Mesodermal cell (in vitro differentiated cells): ENCODE measurements at regions not wholly inside any gene's neighbourhood (a gene's known extent, or its start where the extent isn't known, plus 50 kb on each side); places are given as distances from the start of the nearest gene placed in this dataset.
"Not testable (repeated sequence)": the region's sequence is repeated elsewhere in the genome, so short reads cannot be mapped to it uniquely, and the experiment has no call there.

Source experiments
- H3K27ac ChIP-seq: 2 replicates; pipeline ENCODE4 v1.7.0; 2013; ENCODE audit warnings: mild to moderate bottlenecking, low read depth, low read length, moderate library complexity; ENCODE audit not compliant: severe bottlenecking
- H3K36me3 ChIP-seq: 2 replicates; pipeline ENCODE4 v1.7.1; 2013; ENCODE audit warnings: mild to moderate bottlenecking, low read length, moderate library complexity; ENCODE audit not compliant: control insufficient read depth, insufficient read depth
- H3K4me1 ChIP-seq: one replicate; pipeline ENCODE4 v1.7.1; 2013; ENCODE audit warnings: mild to moderate bottlenecking, low read length; ENCODE audit not compliant: insufficient read depth, control insufficient read depth, poor library complexity, severe bottlenecking
- H3K4me3 ChIP-seq: 2 replicates; pipeline ENCODE4 v1.7.0; 2013; ENCODE audit warnings: low read length, control low read depth, mild to moderate bottlenecking; ENCODE audit not compliant: insufficient read depth, poor library complexity, severe bottlenecking; ENCODE audit errors: extremely low read depth
- H3K9me3 ChIP-seq: 2 replicates; pipeline ENCODE4 v1.7.1; 2013; ENCODE audit warnings: mild to moderate bottlenecking, low read length, moderate library complexity; ENCODE audit not compliant: control insufficient read depth
- WGBS, 2 experiments: methylation state at CpG; one replicate each; pipeline ENCODE4 v1.1.5; 2013; ENCODE audit warnings: missing lambda C conversion rate in 2 of 2; ENCODE audit not compliant: insufficient coverage in 2 of 2; 5-methylcytosine and 5-hydroxymethylcytosine counted together

DNA sequence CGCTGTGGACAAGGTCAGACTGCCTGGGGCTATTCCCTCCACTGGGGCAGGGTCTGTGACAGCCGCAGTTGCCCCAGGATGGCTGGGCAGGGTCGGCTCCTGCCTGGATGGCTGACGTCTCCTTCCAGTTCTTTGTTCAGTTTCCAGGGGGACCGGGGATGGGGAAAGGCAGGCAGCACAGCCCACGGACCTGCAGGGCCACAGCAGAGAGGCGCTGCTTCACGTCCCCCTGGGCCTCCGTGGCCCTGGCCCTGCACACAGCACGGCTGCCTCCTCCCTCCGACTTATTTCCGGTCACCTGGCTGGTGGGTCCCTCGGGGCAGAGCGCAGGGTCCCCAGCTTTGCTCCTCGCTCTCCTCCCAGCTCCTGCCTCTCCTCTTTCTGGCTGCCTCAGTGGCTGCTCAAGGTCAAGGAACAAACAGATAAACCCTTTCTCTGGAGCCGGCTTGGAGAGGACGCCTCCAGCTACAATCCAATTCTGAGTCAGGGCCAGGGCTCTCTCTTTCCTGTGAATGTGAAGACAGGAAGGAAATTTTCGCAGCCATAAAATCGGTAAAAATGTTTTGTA, 169.7 kb downstream of the C9orf50 start:
- H3K4me1 ChIP-seq, result peaks cover 7% of the 10 kb centered on the region
- 77 to 82% methylated on average over 15 to 19 of the region's 19 CpGs for WGBS, 2 experiments
- peak overlapping the region; percentile 23 for H3K27ac ChIP-seq
- no peak overlapping the region for H3K4me3 ChIP-seq
- no peaks in the 10 kb centered on the region for H3K9me3 ChIP-seq
- no peaks in the 10 kb centered on the region for H3K36me3 ChIP-seq

DNA sequence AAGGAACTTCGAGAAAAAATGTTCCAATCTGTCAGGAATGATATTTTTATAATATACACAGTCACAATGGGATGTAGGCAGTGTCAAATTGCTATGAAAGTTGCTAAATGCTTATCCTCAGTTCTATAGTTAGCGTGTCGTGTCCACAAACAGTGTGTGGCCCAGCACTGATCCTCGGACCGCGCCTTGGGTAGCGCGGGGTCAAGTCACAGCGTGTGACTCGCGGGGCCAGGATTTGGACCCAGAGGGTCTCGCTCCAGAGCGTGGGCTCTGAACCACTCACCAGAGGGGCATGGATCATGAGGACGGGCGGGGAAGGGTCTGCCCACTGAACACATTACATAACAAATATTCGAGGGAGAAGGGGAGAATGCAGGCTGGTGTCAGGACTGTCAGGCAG, 171.8 kb downstream of the C9orf50 start:
- 95 to 97% methylated on average over 10 to 12 of the region's 16 CpGs for WGBS, 2 experiments
- no peaks in the 10 kb centered on the region for H3K36me3 ChIP-seq
- H3K9me3 ChIP-seq, result no peaks in the 10 kb centered on the region
- H3K4me1 ChIP-seq, result peaks cover 7% of the 10 kb centered on the region
- H3K4me3 ChIP-seq, result no peak overlapping the region
- H3K27ac ChIP-seq, result no peak overlapping the region

DNA sequence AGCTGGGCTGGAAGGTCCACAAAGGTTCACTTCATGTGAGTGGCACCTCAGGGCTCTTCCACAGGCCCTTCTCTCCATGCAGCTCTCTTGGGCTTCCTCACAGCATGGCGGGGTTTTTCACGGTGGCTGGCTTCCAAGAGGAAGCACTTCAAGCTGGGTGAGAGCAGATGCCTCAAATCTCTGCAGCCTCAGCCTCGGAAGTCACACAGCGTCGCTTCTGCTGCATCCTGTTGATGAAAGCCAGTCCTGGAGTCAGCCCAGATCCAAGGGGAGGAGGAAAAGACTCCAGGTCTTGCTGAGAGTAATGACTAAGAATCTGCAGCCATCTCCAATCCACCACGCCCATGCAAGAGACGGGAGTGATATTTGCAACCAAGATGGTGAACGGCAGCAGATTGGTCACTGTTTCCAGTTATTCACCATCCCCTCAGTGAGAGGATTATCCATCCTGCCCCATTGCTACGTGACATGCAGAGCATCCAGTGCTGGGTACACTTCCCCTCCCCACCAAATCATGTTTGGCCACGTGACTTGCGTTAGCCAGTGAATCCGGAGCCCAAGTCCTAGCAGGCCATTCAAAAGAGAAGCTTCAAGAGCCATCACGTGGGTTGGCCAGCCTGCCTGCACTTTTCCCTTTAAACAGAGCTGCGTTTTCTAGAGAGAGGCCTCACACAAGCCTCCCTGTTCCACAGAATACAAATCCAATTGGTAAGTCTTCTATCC, 173.9 kb downstream of the C9orf50 start:
- Histone ChIP-seq H3K4me3 (no peak overlapping the region), H3K4me1 (peaks cover 7% of the 10 kb centered on the region), H3K36me3 (no peaks in the 10 kb centered on the region), H3K27ac (no peak overlapping the region), H3K9me3 (no peaks in the 10 kb centered on the region)
- 81 to 83% methylated on average over 12 to 13 of the region's 14 CpGs for WGBS, 2 experiments

DNA sequence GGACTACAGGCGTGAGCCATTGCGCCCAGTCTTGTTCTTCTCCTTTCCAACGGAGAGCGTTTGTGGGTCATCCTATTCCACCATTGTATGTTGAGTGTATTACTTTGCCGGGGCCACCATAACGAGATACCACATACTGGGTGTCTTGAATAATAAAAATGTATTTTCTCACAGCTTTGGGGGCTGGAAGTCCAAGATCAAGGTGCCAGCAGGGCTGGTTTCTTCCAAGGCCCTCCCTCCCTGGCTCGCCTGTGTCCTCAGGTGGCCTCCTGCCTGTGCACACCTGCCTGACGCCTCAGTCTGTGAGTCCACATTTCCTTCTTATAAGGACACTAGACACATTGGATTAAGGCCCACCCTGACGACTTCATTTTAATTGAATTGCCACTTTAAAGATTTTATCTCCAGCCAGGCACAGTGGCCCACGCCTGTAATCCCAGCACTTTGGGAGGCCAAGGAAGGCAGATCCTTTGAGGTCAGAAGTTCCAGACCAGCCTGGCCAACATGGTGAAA, 175.1 kb downstream of the C9orf50 start:
- Histone ChIP-seq H3K27ac (no peak overlapping the region), H3K9me3 (no peaks in the 10 kb centered on the region), H3K4me3 (no peak overlapping the region), H3K4me1 (peaks cover 7% of the 10 kb centered on the region), H3K36me3 (no peaks in the 10 kb centered on the region)
- 93 to 97% methylated on average over 8 to 9 of the region's 10 CpGs for WGBS, 2 experiments

DNA sequence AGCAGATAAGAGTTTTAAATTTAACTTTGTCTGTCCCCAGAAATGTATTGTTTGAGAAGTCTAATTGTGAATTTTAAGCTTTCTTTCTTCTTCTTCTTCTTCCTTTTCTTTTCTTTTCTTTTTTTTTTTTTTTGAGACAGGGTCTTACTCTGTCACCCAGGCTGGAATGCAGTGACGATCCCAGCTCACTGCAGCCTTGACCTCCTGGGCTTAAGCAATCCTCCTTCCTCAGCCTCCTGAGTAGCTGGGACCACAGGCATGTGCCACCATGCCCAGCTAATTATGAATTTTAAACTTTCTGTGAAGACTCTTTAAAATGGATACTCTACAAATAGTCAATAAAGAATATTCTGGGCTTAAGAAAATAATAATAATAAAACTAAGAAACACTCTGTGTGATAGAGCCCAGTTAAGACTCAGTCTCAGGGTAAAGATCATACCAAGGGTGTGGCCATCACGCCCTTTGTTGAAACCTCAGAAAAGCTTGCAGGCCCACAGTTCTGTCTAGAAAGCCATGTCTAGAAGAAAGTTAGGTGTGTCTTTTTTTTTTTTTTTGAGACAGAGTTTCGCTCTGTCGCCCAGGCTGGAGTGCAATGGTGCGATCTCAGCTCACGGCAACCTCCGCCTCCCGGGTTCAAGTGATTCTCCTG, 177.3 kb downstream of the C9orf50 start:
- WGBS, 2 experiments, result 90 to 100% methylated on average over 1 to 5 of the region's 8 CpGs
- not testable (repeated sequence) for H3K4me3 ChIP-seq, H3K9me3 ChIP-seq, H3K36me3 ChIP-seq, H3K27ac ChIP-seq, H3K4me1 ChIP-seq

DNA sequence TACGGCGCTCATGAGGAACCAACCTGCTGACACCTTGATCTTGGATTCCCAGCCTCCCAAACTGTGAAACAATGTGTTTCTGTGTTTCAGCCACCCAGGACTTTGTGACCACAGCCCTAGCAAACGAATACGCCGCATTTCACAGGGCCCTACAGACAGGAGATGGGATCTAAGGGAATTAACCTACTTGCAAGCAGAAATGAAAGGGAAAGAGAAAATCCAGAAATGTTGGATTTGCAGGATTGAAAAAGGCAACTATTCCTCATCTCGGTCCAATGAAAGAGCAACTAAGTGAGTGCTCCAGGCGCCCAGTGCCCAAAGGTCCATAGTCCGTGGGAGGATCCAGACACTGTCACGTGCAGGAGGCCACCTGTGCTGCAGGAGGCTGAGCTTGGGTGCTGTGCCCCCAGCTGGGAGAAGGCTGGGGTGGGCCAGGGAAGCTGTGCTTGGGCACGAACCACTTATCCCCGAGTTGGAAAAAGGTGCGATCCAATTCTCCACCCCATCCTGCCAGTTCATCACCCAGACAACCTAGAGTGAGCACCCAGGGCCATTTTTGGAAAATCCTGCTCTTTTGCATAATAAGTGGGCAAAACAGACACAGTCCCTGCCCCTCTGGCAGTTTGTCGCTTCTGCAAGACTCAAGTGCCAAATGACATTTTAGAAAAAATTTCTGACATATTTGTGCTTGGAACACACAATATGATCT, 177.9 kb downstream of the C9orf50 start:
- Histone ChIP-seq H3K4me1 (peaks cover 4% of the 10 kb centered on the region), H3K27ac (no peak overlapping the region), H3K36me3 (no peaks in the 10 kb centered on the region), H3K9me3 (no peaks in the 10 kb centered on the region), H3K4me3 (no peak overlapping the region)
- 71 to 85% methylated on average over 13 of the region's 13 CpGs for WGBS, 2 experiments

DNA sequence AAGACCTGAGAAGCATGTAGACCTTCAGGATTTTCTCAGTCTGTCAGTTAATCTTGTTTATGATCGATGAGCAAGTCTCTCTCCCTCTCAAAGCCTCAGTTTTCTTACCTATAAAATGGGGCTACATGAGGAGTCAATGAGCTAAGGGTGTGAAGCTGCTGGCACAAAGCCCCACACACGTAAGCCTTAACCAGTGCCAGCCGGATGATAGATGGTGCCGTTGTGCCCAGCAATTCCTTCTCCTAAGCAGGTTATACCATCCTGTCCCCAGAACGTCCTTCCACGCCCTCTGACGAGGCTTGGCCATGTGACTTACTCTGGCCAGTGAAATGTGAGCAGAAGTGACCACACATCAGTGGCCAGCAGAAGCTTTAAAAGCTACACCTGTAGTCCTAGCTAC, 179.0 kb downstream of the C9orf50 start:
- no peaks in the 10 kb centered on the region for H3K36me3 ChIP-seq
- peaks cover 10% of the 10 kb centered on the region for H3K4me1 ChIP-seq
- H3K9me3 ChIP-seq, result no peaks in the 10 kb centered on the region
- no peak overlapping the region for H3K4me3 ChIP-seq
- H3K27ac ChIP-seq, result no peak overlapping the region
- 84 to 88% methylated on average over 6 to 7 of the region's 7 CpGs for WGBS, 2 experiments

DNA sequence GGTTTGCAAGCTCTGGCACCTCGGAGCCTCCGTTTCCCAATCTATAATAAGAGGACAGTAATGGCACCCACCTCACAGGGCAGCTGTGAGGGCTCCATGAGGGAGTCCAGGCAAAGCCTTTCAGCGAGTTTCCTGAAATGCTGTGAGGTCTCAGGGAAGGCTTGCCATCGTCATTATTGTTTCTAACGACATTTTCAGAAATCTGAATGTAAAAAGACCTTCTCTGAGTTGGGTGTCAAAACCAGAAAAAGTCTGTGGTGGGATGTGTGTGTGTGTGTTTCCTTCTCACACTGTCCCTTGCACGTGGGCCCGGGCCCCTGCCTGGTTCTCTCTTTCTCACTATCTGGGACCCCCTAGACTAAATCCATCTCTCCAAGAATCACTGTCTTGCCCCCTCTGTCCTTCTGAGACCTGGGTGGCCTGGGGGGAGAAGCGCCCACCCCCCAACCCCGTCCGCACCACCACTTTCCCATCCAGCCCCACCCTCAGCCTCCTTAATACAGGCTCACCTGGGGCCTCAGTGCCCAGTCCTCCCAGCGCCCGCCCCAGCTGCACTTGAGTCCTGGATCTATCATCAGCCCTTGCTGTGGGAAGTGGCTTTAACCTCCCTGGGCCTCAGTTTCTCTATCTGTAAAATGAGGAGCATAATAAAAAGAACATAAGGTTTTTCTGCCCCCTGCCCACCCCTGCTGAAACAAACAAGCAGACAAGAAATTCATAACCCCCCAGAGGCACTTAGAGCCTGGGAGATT, 180.3 kb downstream of the C9orf50 start:
- Histone ChIP-seq H3K36me3 (no peaks in the 10 kb centered on the region), H3K27ac (no peak overlapping the region), H3K4me3 (no peak overlapping the region), H3K9me3 (no peaks in the 10 kb centered on the region), H3K4me1 (peaks cover 10% of the 10 kb centered on the region)
- 70 to 82% methylated on average over 4 to 5 of the region's 12 CpGs for WGBS, 2 experiments

DNA sequence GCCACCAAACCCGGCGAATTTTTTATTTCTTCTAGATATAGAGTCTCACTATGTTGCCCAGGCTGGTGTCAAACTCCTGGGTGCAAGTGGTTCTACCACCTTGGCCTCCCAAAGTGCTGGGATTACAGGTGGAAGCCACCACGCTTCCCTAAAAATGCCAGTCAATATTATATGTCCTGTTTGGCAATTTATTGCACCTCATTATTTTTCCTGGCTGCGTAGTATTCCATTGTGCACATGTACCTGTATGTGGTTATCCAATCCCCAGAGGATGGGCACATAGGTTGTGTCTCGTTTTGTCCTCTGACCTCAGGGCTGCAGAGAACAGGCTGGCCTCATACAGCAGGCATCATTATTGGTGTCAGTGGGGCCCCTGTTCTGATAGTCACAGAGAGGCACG, 181.7 kb downstream of the C9orf50 start:
- Histone ChIP-seq H3K27ac (no peak overlapping the region), H3K4me3 (no peak overlapping the region), H3K36me3 (no peaks in the 10 kb centered on the region), H3K9me3 (no peaks in the 10 kb centered on the region), H3K4me1 (peaks cover 10% of the 10 kb centered on the region)
- WGBS, 2 experiments, result 76 to 80% methylated on average over 5 to 6 of the region's 6 CpGs

DNA sequence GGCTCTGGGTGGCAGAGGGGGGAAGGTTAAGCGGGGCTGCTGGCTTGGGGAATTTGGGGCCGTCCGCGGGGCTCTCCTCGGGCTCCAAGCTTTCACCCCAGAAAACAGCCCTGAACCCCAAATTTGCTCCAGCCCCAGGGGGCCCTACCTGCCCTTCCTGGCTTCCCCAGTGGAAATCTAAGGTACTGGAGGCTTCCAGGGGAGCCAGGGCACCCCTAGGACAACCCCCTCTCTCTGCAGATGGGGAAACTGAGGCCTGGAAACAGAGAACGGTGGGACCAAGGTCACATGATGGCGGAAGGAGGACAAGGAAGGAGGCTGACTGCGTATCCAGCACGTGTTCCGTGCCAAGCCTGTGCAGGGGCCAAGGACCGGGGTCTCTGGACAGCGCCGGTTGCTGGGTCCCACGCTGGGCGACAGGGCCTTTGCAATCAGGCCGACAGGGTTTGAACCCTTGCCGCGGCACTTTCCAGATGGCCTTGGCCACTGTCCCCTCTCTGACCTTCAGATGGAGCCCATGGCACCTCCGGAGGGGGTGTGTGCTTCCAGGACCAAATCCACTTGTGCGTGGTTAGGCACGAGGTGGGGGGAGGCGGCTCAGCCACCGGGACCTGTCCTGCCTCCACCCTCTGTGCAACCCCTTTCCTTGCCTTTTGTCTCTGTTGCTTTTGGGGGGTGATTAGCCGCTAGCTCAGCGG, 183.1 kb downstream of the C9orf50 start:
- peak overlapping the region; percentile 41 for H3K27ac ChIP-seq

More for the DNA sequence above, 183.1 kb downstream of the C9orf50 start:
- 17 to 19% methylated on average over 20 to 22 of the region's 25 CpGs for WGBS, 2 experiments
- H3K36me3 ChIP-seq, result no peaks in the 10 kb centered on the region
- H3K4me3 ChIP-seq, result peak overlapping the region; percentile 46
- no peaks in the 10 kb centered on the region for H3K9me3 ChIP-seq
- peaks cover 10% of the 10 kb centered on the region for H3K4me1 ChIP-seq
